Endothelial cell of umbilical vein (primary cell): ENCODE measurements at regions not wholly inside any gene's neighbourhood (a gene's known extent, or its start where the extent isn't known, plus 50 kb on each side); places are given as distances from the start of the nearest gene placed in this dataset.

Experiments
- BruUV-seq: library from RNA; stranded (reverse); fragments of 400-500 nt; replicated peaks from 2 replicates; lab custom pipeline; 2021; lab: Mats Ljungman, UMichigan
- CTCF ChIA-PET: fragments of 300-600, 350-600 bp; sonication (Branson Sonifier 250); formaldehyde crosslinking; loops from one replicate; lab custom pipeline; 2021; ENCODE audit warnings: antibody characterized with exemption, inconsistent platforms; lab: Charles Lee
- POLR2A ChIA-PET: fragments of 300-600, 350-600 bp; sonication (Branson Sonifier 250); formaldehyde crosslinking; loops from one replicate; lab custom pipeline; 2021; ENCODE audit warnings: antibody characterized with exemption, inconsistent platforms; lab: Charles Lee
- DNase-seq: peaks from one replicate; pipeline ENCODE4 v3.0.0-alpha.2; 2011; ENCODE audit warnings: low read depth, low spot score
- FAIRE-seq: peaks from 2 replicates; lab custom pipeline; 2011; peaks lifted over from hg19 to GRCh38; lab: Jason Lieb, UNC
- H2AFZ ChIP-seq: 2 replicates; pipeline ENCODE4 v1.6.0; 2012; ENCODE audit warnings: low read depth, low read length, control low read depth, inconsistent platforms
- H3K27ac ChIP-seq: 2 replicates; pipeline ENCODE4 v1.5.1; 2011; ENCODE audit warnings: low read depth, mild to moderate bottlenecking, control low read depth, low read length, moderate library complexity; ENCODE audit not compliant: insufficient read depth
- H3K27me3 ChIP-seq, 2 experiments: 2 replicates each; pipeline versions ENCODE4 v1.6.0 to v1.6.1; 2011; ENCODE audit warnings: low read length in 2 of 2, mixed read lengths in 1 of 2; ENCODE audit not compliant: control insufficient read depth in 2 of 2, insufficient read depth in 2 of 2
- H3K36me3 ChIP-seq, 2 experiments: 2 replicates in 1 of 2; 3 replicates in 1 of 2; pipeline ENCODE4 v1.5.1; 2011; ENCODE audit warnings: low read length in 2 of 2, mild to moderate bottlenecking in 1 of 2, moderate library complexity in 1 of 2; ENCODE audit not compliant: control insufficient read depth in 2 of 2, insufficient read depth in 2 of 2; ENCODE audit errors: extremely low read depth in 1 of 2
- H3K4me1 ChIP-seq: 3 replicates; pipeline ENCODE4 v1.5.1; 2011; ENCODE audit warnings: mild to moderate bottlenecking, low read length; ENCODE audit not compliant: control insufficient read depth, insufficient read depth; ENCODE audit errors: extremely low read depth
- H3K4me2 ChIP-seq: 2 replicates; pipeline ENCODE4 v1.6.1; 2011; ENCODE audit warnings: low read length, control low read depth, mixed read lengths; ENCODE audit not compliant: insufficient read depth
- H3K4me3 ChIP-seq, 3 experiments: fragments of 200-600 bp in 1 of 3; sonication (generic), shearing (Covaris generic) in 1 of 3; replicated peaks in 1 of 3; 2 replicates each; pipeline ENCODE4 v1.5.1; 2011 to 2016; ENCODE audit warnings: control low read depth in 3 of 3, low read length in 3 of 3, mild to moderate bottlenecking in 2 of 3, inconsistent platforms in 1 of 3, low read depth in 1 of 3, moderate library complexity in 1 of 3; ENCODE audit not compliant: insufficient read depth in 1 of 3
- H3K79me2 ChIP-seq: 2 replicates; pipeline ENCODE4 v1.6.0; 2012; ENCODE audit warnings: low read length, inconsistent platforms; ENCODE audit not compliant: control insufficient read depth, insufficient read depth
- H3K9ac ChIP-seq: replicated peaks from 2 replicates; pipeline ENCODE3; 2011; ENCODE audit warnings: low read length, control low read depth; ENCODE audit not compliant: insufficient read depth; ENCODE audit errors: extremely low read depth
- H3K9me1 ChIP-seq: replicated peaks from 3 replicates; pipeline ENCODE4 v1.6.0; 2011; ENCODE audit warnings: mild to moderate bottlenecking, low read length; ENCODE audit not compliant: control insufficient read depth, insufficient read depth; ENCODE audit errors: extremely low read depth
- H3K9me3 ChIP-seq: replicated peaks from 2 replicates; pipeline ENCODE4 v1.5.1; 2012; ENCODE audit warnings: low read length, inconsistent platforms; ENCODE audit not compliant: control insufficient read depth, insufficient read depth
- H4K20me1 ChIP-seq: replicated peaks from 2 replicates; pipeline ENCODE3; 2011; ENCODE audit warnings: mild to moderate bottlenecking, low read length; ENCODE audit not compliant: control insufficient read depth, insufficient read depth; ENCODE audit errors: extremely low read depth
- CTCF ChIP-seq, 2 donors: IDR thresholded peaks; 1 replicate in 1 of 2; 2 replicates in 1 of 2; pipeline ENCODE4 v1.5.1; 2011; ENCODE audit warnings: low read length in 2 of 2, mild to moderate bottlenecking in 2 of 2, moderate library complexity in 2 of 2, control low read depth in 1 of 2, inconsistent platforms in 1 of 2, low read depth in 1 of 2; ENCODE audit not compliant: insufficient read depth in 1 of 2; ENCODE audit errors: extremely low read depth in 1 of 2
- EZH2 ChIP-seq: IDR thresholded peaks from 2 replicates; pipeline ENCODE4 v1.6.1; 2012; ENCODE audit warnings: borderline replicate concordance, low read depth, mild to moderate bottlenecking, moderate library complexity, low read length, inconsistent platforms; ENCODE audit not compliant: severe bottlenecking
- FOS ChIP-seq: IDR thresholded peaks from 2 replicates; pipeline ENCODE4 v1.6.1; 2011; ENCODE audit warnings: mild to moderate bottlenecking, low read length, moderate library complexity, borderline replicate concordance; ENCODE audit not compliant: insufficient read depth
- GATA2 ChIP-seq: IDR thresholded peaks from 2 replicates; pipeline ENCODE4 v1.7.0; 2011; ENCODE audit warnings: low read depth, mild to moderate bottlenecking, moderate library complexity, mixed read lengths, low read length; ENCODE audit not compliant: insufficient read length, insufficient read depth
- JUN ChIP-seq: IDR thresholded peaks from 2 replicates; pipeline ENCODE4 v1.6.1; 2011; ENCODE audit warnings: borderline replicate concordance, low read depth; ENCODE audit not compliant: insufficient read length, insufficient read depth
- MYC ChIP-seq: IDR thresholded peaks from one replicate; pipeline ENCODE4 v1.6.1; 2011; ENCODE audit warnings: mild to moderate bottlenecking, low read depth, low read length
- POLR2A ChIP-seq: IDR thresholded peaks from 2 replicates; pipeline ENCODE4 v1.6.1; 2012; ENCODE audit warnings: low read depth, mild to moderate bottlenecking, control low read depth, low read length
- dilution Hi-C: fragments of 300-500 bp; cut with MboI; formaldehyde crosslinking; loops from one replicate; pipeline ENCODE4 v1.15.0; 2019; ENCODE audit warnings: low sequenced_read_pairs; ENCODE audit not compliant: extremely low pct_ligation_motif_present
- intact Hi-C: fragments of 100-400 bp; cut with micrococcal nuclease; formaldehyde crosslinking; loops from one replicate; pipeline ENCODE4 v1.10.0; 2022

- TF ChIP-seq EZH2 (no peak), MYC (no peak), FOS (no peak), GATA2 (no peak), POLR2A (no peak), JUN (no peak)
- no peaks in the 10 kb centered on the region for H3K9me1 ChIP-seq
- H3K79me2 ChIP-seq: no peaks in the 10 kb centered on the region
- ChIA-PET POLR2A (no interaction called here), CTCF (no interaction called here)
- no peak overlapping the region for H3K9ac ChIP-seq
- dilution Hi-C loops (no loop called here), intact Hi-C loops (no loop called here)
- no peaks in the 10 kb centered on the region for H3K27me3 ChIP-seq
- H3K4me1 ChIP-seq: no peaks in the 10 kb centered on the region
- no peak overlapping the region for H3K27ac ChIP-seq
- H4K20me1 ChIP-seq: no peaks in the 10 kb centered on the region
- no peak for FAIRE-seq
- no TSS peak for BruUV-seq
- H3K9me3 ChIP-seq: no peaks in the 10 kb centered on the region
- H3K4me3 ChIP-seq: no peak overlapping the region
- no peak overlapping the region for H3K4me2 ChIP-seq
- no peak overlapping the region for H2AFZ ChIP-seq
- no peaks in the 10 kb centered on the region for H3K36me3 ChIP-seq
- no peak for DNase-seq
Observed at GRCh38 chr3:132867956-132868355, 145.7 kb upstream of the NPHP3 start.

GRCh38 chr3:132867526-132867925, 145.3 kb upstream of the NPHP3 start:
- Histone ChIP-seq H3K79me2 (no peaks in the 10 kb centered on the region), H4K20me1 (no peaks in the 10 kb centered on the region), H3K9ac (no peak overlapping the region), H3K4me3 (no peak overlapping the region), H3K27ac (no peak overlapping the region), H2AFZ (no peak overlapping the region), H3K9me3 (no peaks in the 10 kb centered on the region), H3K36me3 (no peaks in the 10 kb centered on the region), H3K4me1 (no peaks in the 10 kb centered on the region), H3K27me3 (no peaks in the 10 kb centered on the region), H3K4me2 (no peak overlapping the region), H3K9me1 (no peaks in the 10 kb centered on the region)
- no peak for TF ChIP-seq GATA2
- no peak for TF ChIP-seq CTCF (IDR thresholded peaks at IDR 0.05; ENCODE audit: extremely low read depth in 1 of 2, insufficient read depth in 1 of 2, low read depth in 1 of 2, low read length in 2 of 2)
- TF ChIP-seq MYC: no peak
- FAIRE-seq (no peak), DNase-seq (no peak)
- intact Hi-C loops (no loop called here), dilution Hi-C loops (no loop called here)
- POLR2A ChIA-PET: no interaction called here
- no TSS peak for BruUV-seq
- CTCF ChIA-PET: no interaction called here
